ENCODE measurements at regions not wholly inside any gene's neighbourhood (a gene's known extent, or its start where the extent isn't known, plus 50 kb on each side); places are given as distances from the start of the nearest gene placed in this dataset.

GRCh38 chr4:134540588-134540987, 339.0 kb upstream of the PABPC4L start:
- CTCF ChIA-PET, result no interaction called here
- peaks cover 0 to 7% of the 10 kb centered on the region in 2 experiments; a peak in 2 of 4 replicates for H3K4me1 ChIP-seq (ENCODE audit: control insufficient read depth in 1 of 2, insufficient read depth in 2 of 2, low read length in 2 of 2)
- no peak overlapping the region for H3K4me2 ChIP-seq (ENCODE audit: low read length)
- TF ChIP-seq ELF1 (IDR thresholded peaks at IDR 0.05; ENCODE audit: borderline replicate concordance, low read depth) (no peak), JUND (IDR thresholded peaks at IDR 0.05) (no peak), EGR1 (IDR thresholded peaks at IDR 0.05; ENCODE audit: low read depth) (no peak), CTCF (IDR thresholded peaks at IDR 0.05 in 2 of 3, conservative IDR thresholded peaks at IDR 0.05 in 1 of 3; ENCODE audit: borderline replicate concordance in 1 of 3, insufficient read depth in 1 of 3, low read depth in 2 of 3, low read length in 2 of 3) (no peak), ZFX (IDR thresholded peaks at IDR 0.05) (no peak), MAX (IDR thresholded peaks at IDR 0.05) (no peak), CEBPB (IDR thresholded peaks at IDR 0.05; ENCODE audit: low read depth) (no peak), REST (IDR thresholded peaks at IDR 0.05; ENCODE audit: low read depth) (no peak), POLR2AphosphoS5 (IDR thresholded peaks at IDR 0.05; ENCODE audit: low read depth, low read length) (no peak), ATF3 (IDR thresholded peaks at IDR 0.05) (no peak), CBX3 (IDR thresholded peaks at IDR 0.05; ENCODE audit: low read depth) (no peak), SIN3A (IDR thresholded peaks at IDR 0.05; ENCODE audit: low read depth) (no peak), YY1 (IDR thresholded peaks at IDR 0.05; ENCODE audit: extremely low read depth, insufficient replicate concordance, low read depth, low read length) (no peak), EZH2phosphoT487 (IDR thresholded peaks at IDR 0.05; ENCODE audit: borderline replicate concordance) (no peak), ZNF274 (IDR thresholded peaks at IDR 0.05; ENCODE audit: low read depth, low read length) (no peak), ZBTB33 (IDR thresholded peaks at IDR 0.05; ENCODE audit: extremely low read depth, insufficient replicate concordance, low read length) (no peak), EZH2 (IDR thresholded peaks at IDR 0.05) (no peak), POLR2A (IDR thresholded peaks at IDR 0.05; ENCODE audit: borderline replicate concordance, extremely low read depth, insufficient read depth, insufficient read length) (no peak), SP1 (IDR thresholded peaks at IDR 0.05; ENCODE audit: low read depth) (no peak), TCF7L2 (IDR thresholded peaks at IDR 0.05; ENCODE audit: borderline replicate concordance, extremely low read depth, insufficient read depth, insufficient read length) (no peak)
- no peaks in the 10 kb centered on the region for H3K9me3 ChIP-seq (ENCODE audit: control insufficient read depth in 1 of 2, insufficient read depth in 1 of 2, low read depth in 1 of 2, low read length in 2 of 2)
- no peak for ATAC-seq
- H3K79me2 ChIP-seq (ENCODE audit: insufficient read depth, low read length), result no peaks in the 10 kb centered on the region
- no peak overlapping the region for H2AFZ ChIP-seq (ENCODE audit: low read depth, low read length, poor library complexity, severe bottlenecking)
- POLR2A ChIA-PET, result no interaction called here
- RAD21 ChIA-PET (ENCODE audit: low non-redundant PET in 1 of 2, low total read pairs in 2 of 2, uncharacterized antibody in 2 of 2, unreplicated experiment in 2 of 2), result no interaction called here
- no peak overlapping the region for H3K9ac ChIP-seq (ENCODE audit: low read length)
- H3K4me3 ChIP-seq (replicated peaks in 1 of 2; ENCODE audit: low read depth in 1 of 2, low read length in 2 of 2), result no peak overlapping the region
- H3K9me2 ChIP-seq (ENCODE audit: insufficient read depth), result no peaks in the 10 kb centered on the region
- H3K27ac ChIP-seq (ENCODE audit: low read depth, low read length), result no peak overlapping the region
- H3K36me3 ChIP-seq (ENCODE audit: control insufficient read depth in 1 of 2, insufficient read depth in 2 of 2, low read length in 2 of 2), result no peaks in the 10 kb centered on the region
- DNase-seq (ENCODE audit: low read depth, low spot score), result no peak
- H3K27me3 ChIP-seq (ENCODE audit: insufficient read depth, low read length), result no peaks in the 10 kb centered on the region
- H4K20me1 ChIP-seq (ENCODE audit: insufficient read depth), result no peaks in the 10 kb centered on the region
- intact Hi-C loops (cut with micrococcal nuclease), result no loop called here
- no TSS peak for BruUV-seq (replicated peaks)

Data from HCT116 (cell line).